HG02870 (cell line): ENCODE measurements at regions not wholly inside any gene's neighbourhood (a gene's known extent, or its start where the extent isn't known, plus 50 kb on each side); places are given as distances from the start of the nearest gene placed in this dataset.

Experiments
- ATAC-seq: cut with Tn5 transposase; IDR thresholded peaks from one replicate; pipeline ENCODE4 v1.9.1; 2021; ENCODE audit warnings: mild to moderate bottlenecking, moderate library complexity; ENCODE audit not compliant: unreplicated experiment

DNA sequence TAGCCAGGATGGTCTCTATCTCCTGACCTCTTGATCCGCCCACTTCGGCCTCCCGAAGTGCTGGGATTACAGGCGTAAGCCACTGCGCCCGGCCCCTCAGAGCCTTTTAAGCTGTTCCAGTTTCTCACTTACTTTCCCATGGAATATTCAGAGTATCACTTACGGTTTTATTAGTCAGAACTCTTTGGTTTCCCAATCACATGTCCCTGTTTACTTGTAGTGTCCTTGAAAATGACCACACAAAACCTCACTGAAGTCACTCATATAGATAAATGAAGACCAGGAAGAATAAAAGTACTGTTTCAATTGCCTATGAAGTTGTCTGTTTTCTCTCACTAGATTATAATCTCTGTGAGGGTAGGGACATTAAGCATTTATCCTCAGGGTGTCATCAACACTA, 217.2 kb upstream of the HCCS start:
- ATAC-seq: no peak

DNA sequence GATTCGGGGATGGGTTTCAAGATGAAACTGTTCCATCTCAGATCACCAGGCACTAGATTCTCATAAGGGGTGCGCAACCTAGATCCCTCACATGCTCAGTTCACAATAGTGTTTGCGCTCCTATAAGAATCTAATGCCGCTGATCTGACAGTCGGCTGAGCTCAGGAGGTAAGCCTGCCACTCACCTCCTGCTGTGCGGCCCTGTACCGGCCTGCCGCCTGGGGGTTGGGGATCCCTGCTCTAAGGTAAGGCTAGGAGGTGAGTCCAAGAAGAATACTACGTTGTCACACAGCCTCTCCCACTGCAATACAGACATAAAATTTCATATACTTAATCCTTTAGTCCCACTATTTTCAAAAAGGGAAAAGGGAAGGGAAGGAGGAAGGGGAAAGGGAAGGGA, 213.4 kb upstream of the HCCS start:
- ATAC-seq: no peak

DNA sequence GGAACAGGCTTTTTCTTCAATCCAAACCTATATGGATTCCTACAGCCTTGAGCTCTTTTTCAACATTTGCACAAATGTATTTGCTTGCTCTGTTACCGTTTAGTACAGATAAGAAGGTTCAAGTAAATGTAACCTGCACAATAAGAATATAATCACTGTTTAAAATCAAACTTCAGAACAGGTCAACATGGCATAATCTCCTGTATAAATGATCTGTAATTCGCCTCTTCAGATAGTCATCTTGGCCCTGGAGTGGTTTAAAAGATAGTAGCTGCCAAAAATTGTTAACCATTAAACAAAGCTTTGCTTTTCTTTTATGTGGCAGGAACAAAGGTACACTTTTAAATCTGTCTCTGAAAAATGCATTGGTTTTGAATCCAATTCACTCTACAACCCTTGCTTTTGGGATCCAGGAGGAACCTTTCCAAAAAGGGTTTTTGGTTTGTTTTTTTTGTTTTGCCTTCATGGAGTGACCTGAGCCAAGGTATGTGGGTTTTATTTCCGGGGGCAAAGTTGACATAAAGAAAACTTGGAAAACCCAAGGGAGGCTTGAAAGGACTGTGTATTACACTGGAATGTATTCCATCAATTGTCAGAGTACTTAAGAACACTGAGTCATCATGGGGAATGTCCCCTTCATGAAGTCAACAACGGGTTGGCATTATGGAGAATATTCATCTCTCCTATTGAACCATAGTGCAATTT, 210.4 kb upstream of the HCCS start:
- no peak for ATAC-seq

DNA sequence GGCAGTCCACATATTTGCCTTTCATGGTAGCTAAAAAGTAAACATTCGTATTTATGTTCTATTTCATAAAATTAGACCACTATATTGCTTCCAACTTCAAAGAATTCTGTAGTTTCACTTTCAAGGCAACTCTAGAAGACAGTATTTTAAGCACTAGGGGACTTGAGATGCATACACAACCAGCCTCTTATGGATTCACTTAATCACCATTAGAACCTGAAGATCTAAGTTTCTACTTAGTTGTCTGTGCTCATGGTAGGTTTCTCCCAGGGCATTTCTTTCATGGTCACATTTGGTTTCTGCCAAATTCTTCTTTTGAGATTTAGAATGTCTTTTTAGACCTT, 209.9 kb upstream of the HCCS start:
- no peak for ATAC-seq

DNA sequence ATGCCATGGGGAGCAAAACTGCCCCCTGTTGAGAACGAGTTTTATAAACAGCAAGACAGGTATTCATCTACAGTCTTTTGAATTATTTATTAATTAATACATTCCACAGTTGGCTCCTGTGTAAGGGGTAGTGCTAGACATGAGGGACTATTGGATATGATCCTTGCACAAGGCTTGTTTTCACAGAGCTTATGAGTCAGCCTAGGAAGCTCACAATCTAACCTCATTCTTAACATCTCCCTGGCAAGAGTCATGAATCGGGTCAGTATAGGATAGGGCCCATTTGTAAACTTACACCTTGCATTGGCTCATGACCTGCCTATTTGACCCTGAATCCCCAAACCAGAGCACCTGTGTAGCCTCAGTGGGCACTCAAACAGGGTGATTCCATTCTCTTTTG, 209.1 kb upstream of the HCCS start:
- no peak for ATAC-seq

DNA sequence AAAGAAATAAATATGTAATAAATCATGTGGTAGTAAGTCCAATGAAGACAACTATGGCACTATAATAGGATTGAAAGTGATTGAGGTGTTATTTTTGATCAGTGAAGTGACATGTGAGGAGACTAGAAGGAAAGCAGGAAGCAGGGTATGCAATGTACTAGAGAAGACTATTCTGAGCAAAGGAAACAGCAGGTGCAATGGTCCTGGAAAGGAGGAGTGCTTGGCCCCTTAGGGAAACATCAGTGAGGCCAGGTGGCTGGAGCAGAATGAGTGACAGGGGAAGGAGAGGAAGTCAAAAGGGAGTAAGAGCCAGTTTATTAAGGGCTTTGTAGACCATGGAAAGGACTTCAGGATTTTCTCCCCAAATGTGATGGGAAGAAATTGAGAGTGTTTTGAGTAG, 207.6 kb upstream of the HCCS start:
- ATAC-seq: no peak

DNA sequence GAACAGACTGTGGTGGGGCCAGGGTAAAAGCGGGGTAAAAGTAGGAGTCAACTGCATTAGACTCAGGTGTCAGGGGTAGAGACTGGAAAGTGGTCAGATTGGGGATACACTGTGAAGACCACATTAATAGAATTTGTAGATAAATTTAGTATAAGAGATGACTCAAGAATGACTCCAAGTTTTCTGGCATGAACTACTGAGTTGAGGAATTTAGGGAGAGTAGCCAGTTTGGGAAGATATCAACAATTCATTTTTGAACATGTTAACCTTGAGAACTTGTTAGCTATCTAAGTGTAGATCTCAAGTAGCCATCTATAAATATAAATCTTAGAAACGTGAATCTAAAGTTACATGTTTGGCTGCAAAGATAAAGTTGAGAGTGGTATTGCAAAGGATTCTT, 206.9 kb upstream of the HCCS start:
- ATAC-seq: no peak

DNA sequence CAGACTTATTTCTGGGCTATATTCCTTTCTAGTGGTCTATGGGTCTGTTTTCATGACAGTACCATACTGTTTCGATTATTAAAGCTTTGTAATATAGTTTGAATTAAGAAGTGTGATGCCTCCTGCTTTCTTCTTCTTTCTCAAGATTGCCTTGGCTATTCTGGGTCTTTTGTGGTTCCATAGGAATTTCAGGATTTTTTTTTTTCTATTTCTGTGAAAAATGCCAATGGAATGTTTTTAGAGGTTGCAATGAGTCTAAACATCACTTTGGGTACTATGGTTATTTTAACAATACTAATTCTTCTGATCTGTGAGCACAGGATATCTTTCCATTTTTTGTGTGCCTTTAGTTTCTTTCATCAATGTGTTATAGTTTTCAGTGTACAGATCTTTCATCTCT, 204.3 kb upstream of the HCCS start:
- ATAC-seq: no peak

DNA sequence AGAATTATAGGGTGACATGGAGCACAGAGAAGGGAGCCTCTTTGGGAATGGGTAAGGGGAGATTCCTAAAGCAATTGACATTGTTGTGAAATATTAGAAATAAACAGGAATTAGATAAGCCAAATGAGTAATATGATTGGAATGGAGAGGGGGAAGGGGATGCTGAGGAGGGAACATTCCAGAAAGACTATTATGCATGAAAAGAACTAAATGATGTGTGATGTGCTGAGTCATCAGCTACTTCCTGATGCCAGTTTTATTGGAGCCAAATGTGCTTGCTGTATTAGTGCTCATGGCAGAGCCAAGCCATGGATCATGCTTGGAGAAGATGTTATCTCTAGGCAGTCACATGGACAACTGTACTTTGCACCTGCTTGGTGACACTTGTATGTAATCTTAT, 189.0 kb upstream of the HCCS start:
- no peak for ATAC-seq

DNA sequence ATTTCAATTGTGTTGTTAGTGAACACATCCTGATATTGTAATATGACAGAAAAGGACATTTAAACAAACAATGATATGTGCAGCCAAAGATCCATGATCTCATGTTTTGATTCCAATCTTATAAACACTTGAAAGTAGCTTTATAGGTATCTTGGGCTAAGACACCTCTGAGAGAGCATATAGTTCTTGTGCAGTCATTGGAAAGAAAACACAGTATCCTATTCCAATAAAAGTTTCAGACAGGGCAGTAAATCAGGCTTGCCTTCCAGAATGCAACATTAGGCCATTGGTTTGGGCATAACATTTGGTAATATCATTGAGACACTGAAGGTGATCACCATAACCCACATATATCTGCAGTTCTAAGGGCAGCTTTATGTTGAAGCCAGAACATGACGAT, 188.3 kb upstream of the HCCS start:
- ATAC-seq: no peak

DNA sequence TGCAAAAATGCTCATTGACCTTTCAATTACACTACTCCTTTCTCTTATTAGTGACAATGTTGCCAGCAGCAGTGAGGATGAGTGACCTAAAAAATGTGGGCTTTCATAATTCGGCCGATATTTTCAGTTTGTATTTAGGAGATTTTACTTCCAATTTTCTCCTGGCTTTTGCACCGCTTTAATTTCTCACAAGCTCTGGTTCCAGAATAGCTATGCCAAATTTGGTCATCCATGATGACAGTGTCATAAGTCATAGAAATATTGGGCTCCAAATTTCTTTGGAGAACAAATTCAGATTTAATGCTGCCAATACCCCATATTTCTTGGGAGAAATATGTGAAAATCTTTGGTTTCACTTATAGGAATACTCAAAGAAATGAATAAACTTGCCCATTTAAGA, 187.7 kb upstream of the HCCS start:
- no peak for ATAC-seq

DNA sequence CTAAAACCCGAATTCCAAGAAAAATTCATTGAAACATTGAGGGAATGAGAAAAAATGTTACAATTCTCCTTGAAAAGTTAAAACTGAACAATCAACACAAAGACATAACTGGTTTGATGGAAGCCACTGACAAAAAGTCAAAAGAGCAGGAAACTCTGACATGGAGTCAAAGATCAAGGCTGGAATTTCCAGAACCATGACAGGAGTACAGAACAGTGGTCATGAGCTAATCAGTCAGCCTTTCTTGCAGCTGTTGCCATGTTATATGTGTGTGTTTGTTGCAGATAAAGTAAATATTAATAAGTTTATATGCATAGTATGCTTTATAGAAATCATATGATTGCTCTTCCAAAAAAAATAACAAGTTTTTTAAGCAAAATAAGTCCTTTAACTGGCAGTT, 184.7 kb upstream of the HCCS start:
- no peak for ATAC-seq

DNA sequence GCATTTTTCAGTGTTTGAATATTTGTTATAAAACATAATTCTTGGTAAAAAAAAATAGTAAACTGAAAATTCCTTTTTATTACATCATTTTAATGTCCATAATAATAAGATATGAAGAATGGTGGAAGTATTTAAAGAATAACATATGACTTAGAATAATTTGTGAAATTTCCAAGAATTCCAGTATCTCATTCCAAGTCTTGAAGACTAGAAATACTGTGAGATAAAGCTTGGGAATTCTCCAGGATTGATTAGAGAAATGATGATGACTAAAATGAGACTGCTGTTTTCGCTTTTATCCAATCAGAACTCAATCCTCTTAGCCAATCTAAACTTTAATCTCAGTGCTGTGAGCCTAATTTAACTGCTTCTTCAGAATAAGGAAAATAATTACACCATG, 184.2 kb upstream of the HCCS start:
- ATAC-seq: no peak

DNA sequence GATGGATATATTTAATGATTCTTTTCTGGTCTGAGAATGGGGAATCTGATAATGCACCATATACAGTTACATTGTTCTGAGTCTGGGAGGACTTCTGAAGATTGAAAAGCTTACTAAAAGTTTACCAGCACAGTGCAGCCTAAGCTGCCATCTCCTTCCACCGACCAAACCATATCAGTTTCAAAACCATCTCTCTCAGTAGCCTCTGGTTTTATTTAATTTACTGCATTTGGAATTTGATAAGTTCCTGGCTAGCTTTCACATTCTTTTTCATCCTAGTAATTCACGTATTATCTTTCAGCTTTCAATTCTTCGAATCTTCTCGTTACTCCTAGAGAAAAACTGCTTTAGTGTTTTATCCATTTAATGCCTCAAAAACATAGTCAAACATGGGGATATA, 181.4 kb upstream of the HCCS start:
- no peak for ATAC-seq

DNA sequence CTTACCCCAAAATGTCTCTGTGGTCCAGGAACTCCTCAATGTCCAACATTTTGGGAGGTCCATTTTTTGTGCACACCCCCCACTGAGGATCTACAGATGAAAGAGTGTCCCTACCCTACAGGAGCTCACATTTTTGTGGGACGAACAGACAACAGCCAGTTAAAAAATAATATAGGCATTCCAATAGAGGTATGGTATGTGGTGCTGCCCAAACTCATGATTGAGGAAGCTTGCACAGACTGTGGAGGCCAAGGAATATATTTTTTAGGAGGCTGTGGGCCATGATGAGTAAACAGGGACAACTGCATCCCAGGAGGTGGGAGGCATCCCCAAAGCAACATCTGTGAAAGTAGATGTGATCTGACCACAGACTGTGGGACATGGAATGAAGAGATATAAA, 181.0 kb upstream of the HCCS start:
- no peak for ATAC-seq

DNA sequence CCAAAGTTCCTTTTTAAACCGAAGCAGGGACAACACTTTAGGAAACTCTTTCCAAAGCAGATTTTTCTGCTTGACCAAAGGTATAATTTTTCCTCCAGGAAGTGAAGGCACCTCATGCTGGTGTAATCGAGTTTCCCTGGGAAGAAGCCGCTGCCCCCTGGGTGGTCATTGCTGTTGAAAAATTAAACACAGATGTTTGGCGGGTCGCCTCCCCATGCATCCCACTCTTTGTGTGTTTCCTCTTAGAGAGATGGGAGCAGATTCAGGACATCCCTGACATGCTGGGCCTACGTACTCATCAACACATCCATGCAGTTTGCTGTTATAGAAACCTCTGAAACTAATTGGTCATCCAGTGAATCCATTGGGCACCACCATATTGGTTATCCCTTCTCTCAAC, 179.2 kb upstream of the HCCS start:
- no peak for ATAC-seq

DNA sequence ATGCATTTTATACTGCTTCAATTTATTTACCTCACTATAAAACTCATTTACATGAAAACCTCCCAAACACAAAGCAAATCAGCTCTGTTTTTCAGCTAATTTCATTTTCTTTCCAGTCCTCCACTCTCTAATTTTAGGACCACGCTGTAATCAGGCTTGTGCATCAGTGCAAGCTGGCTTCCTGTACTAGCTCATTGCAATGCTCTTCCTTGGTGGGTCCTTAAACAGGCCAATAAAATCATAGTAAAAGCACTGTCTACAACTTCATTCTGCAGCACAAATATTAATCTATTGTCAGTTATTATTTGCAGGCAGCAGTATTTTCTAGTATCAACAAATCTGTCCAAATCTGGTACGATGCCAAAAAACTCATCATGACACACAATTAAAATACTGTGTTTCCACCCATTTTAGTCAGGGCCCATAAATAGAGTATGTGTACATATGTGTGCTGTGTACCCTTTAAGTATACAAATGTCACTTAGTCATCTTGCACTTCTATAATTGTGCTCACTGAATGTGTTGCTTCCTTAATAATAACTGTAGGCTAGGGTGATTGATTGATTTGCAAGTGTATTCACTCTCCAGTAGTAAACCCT, 178.2 kb upstream of the HCCS start:
- no peak for ATAC-seq

DNA sequence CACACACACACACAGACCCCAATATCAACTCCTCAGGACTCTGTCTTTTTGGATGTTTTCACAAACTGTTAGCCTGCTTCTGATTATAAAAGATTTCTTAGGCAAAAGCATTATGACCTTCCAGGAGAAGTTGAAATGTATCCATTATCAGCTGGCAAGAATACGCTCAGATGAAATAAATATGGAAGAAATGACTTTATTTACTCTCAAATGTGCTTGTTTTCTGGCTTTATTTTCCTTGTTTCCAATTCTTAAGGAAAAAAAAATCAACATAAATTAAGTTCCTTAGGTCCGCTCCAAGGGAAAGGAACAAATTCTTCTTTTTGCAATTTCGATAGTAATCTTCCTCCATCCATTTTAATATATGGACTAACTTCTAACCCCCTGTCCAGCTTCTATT, 175.6 kb upstream of the HCCS start:
- ATAC-seq: no peak

DNA sequence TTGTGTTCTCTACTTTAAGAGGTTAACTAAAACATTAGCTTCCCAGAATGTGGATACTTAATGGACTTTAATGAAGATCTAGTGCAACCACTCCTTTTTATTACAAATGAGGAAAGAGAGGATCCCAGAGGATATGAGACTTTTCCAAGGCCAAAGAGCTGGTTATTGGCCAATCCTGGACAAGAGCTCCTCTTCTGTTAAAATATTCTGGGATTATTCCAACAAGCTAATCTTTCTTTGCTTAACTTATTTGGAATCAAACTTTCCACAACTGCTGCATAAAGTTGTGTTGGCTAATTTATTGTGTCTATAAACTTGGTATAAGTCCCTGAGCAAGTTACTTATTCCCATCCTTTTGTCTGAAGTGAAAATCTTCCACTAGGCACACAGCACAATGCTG, 174.2 kb upstream of the HCCS start:
- no peak for ATAC-seq

DNA sequence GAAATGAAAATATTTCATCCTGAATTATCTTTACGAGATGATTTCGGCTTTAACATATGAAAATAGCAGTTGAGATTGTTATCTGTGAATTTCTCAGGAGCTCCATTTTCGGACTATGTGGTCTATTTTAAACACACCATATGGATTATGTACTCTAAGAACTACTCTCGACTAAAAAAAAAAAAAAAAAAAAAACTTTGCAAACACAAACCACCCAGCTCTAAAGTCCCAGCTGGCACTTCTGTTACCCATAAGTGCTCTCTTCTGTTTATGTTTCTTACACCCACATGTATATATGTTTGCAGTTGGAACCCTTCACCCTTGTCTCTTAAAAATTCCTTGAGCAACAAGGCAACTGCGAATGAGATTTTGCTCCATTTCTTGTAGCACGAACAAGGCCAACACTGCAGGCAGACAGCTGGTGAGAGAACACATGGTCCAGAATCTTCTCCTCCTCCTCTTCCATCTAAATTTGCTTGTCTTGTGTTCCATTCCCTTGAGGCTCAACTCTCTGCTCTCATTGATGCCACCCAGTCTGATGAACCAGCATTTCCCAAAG, 172.7 kb upstream of the HCCS start:
- no peak for ATAC-seq

DNA sequence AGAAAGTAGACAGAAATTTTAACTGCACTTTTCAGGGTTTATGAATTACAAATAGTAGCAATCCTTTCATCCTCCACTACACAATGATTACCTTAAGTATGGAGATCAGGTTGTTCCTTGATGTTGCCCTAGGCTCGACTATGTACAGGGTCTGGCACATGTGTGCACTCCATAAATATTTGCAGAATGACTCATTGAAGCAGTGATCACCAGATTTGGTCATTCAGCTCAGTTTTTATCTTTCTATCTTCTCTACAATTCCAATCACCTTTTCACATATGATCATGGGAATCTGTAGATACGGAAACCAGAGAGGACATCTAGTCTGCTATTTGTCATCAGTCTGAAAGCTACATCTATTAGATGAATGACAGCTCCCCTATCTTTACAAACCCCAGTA, 171.7 kb upstream of the HCCS start:
- no peak for ATAC-seq

DNA sequence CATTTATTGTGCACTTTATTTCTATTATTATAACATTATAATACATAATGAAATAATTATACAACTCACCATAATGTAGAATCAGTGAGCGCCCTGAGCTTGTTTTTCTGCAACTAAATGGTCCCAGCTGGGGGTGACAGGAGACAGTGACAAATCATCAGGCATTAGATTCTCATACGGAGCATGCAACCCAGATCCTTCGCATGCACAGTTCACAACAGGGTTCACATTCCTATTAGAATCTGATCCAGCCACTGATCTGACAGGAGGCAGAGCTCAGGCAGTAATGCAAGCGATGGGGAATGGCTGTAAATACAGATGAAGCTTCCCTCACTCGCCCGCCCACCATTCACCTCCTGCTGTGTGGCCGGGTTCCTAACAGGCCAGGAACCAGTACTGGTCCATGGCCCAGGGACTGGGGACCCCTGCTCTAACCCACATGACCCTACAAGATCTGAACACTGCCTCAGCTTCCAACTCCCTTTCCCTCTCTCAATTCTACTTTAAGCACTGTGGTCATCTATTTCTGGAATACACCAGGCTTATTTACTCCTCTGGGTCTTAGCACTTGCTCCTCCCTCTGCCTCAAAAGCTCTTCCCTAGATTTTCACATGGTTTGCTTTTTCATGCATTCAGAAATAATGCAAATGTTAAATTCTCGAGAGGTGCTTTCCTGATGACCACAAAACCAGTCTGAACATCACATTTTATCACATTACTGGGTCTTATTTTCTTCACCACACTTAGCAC, 166.8 kb upstream of the HCCS start:
- no peak for ATAC-seq
